Hippocampal formation (tissue), 2 donors: ENCODE measurements at regions not wholly inside any gene's neighbourhood (a gene's known extent, or its start where the extent isn't known, plus 50 kb on each side); places are given as distances from the start of the nearest gene placed in this dataset.
"Not testable (repeated sequence)": the region's sequence is repeated elsewhere in the genome, so short reads cannot be mapped to it uniquely, and the experiment has no call there.

Experiments
- DNase-seq, 2 donors: peaks; one replicate each; lab custom pipeline; 2025; lab: John Stamatoyannopoulos, UW

DNA sequence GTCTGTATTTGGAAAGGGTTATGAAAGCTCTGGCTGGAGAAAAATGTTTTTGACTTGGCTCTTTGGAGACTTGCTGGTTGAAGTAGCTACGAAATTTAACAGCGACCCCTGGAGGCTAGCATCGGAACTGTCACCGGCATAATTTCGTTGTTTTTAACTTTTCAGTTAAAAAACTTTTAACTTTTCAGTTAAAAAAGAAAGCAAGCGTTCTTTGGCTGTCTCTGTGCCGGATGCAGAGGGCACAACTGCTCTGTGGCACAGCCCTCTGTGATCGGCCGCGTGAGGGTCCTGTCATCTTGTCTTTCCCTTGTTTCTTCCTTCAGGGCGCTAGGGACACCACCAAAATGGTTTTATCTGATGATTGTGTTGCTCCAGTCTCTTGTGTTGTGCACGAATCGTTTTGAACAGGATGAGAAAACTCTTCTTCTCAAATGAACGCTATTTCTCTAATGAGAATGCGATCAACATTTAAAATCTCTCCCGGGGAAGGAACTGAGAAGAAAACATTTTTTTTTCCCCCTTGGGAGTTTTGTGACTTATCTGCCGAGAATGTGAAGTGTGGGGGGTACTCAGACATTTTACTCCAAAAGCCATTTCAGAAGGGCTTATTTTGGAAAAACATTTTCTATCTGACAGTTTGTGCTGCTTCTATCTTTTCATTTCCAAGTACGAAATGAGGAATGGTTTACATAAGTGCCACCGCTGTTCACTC is 57.1 kb downstream of the ADCYAP1 start:
- DNase-seq = peak in 1 of 2 donors; percentile 8

DNA sequence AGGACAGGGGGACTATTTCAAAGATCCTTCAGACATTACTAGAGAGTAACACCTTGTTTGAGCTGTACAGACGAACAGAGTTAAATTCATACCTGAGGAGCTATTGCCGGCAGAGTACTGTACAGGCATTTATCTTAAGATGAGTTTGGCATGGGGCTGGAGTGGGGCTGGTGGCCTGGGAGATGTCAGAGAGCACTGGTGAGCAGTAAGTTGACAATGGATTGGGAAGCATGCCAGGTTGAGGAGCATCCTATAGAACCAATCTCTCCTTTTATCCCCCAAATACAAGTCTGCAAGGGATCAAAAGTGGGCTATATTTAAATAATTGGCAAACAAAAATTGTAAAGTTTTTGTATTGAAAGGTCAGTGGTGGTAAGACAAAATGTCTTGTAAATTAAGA is 58.6 kb downstream of the ADCYAP1 start:
- no peak for DNase-seq

DNA sequence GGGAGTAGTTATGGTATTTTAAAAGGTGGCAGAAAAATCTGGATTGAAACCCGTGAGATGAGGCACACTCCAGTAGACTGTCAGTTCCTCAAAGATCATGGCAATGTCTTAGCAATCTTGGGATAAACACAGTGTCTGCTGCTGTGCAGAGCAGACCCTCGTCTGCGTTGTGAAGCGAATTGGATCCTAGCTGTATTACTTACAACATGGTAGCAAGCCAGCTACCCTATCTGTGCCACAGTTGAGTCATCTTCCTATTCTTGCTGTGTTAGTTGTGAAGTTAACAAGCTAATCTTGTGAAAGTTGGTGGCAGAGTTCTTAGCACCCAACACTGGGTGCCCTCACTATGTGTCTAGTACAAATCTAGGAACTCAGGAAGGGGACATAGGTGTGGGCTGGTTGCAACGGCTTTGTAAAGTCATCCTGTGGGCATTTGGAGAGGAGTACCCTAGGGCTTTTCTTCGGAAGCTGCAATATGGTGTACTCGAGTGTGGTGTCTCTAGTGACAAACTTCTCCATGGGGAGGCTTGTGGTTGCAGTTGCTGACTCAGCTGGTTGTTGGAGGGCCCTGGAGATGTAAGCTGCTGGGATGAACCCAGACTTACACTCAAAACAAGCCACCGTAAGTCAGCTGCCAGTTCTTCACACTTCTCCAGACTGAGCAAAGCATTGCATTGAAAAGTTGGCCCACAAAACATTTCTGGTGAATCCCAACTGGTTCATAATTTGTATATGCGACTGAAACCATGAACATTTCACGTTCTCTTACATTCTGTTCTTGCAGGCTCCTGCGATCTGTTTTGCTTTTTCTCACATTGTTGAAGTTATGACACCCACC is 61.5 kb downstream of the ADCYAP1 start:
- no peak for DNase-seq

DNA sequence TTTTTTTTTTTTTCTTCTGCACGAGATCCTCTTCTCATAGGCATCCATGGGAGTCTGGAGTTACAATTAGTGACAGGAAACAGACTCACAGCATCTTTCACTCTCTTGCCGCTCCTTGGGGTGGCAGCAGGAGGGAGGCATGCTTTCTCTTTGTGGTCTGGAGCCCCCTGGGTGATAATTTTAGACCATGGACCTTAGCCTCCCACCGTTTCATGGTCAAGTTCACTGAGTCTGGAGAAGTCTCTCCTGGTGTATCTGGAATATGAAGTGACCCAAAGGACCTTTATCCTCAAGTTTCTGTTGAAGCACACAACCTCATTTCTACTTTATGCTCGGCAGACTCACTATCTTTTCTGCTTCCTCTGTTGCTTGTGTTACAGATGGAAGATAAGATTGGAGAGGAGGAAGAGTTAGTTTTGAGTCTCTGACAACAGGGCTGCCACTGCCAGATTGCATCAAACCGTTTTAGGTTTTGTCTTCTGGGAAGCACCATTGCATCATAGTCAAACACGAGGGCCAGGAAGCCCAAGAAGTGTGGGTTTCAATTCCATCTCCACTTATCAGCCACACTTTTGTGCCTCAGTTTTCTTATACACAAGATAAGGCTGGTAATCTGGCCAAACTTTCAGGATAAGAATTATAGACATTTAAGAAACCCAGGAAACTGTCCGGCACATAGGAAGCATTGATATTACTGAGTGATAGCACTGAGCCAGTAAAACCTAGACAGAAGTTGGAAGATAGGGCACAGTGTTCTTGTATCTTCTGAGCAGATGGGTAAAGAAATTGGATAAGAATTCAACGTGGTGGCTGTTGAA is 62.3 kb downstream of the ADCYAP1 start:
- no peak for DNase-seq

DNA sequence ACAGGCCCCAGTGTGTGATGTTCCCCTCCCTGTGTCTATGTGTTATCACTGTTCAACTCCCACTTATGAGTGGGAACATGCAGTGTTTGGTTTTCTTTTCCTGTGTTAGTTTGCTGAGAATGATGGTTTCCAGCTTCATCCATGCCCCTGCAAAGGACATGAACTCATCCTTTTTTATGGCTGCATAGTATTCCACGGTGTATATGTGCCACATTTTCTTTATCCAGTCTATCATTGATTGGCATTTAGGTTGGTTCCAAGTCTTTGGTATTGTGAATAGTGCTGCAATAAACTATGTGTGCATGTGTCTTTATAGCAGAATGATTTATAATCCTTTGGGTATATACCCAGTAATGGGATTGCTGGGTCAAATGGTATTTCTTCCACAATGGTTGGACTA is 64.2 kb downstream of the ADCYAP1 start:
- not testable (repeated sequence) for DNase-seq

DNA sequence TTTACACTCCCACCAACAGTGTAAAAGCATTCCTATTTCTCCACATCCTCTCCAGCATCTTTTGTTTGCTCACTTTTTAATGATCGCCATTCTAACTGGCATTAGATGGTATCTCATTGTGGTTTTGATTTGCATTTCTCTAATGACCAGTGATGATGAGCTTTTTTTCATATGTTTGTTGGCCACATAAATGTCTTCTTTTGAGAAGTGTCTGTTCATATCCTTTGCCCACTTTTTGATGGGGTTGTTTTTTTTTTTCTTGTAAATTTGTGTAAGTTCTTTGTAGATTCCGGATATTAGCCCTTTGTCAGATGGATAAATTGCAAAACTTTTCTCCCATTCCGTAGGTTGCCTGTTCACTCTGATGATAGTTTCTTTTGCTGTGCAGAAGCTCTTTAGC is 64.6 kb downstream of the ADCYAP1 start:
- DNase-seq = not testable (repeated sequence)

DNA sequence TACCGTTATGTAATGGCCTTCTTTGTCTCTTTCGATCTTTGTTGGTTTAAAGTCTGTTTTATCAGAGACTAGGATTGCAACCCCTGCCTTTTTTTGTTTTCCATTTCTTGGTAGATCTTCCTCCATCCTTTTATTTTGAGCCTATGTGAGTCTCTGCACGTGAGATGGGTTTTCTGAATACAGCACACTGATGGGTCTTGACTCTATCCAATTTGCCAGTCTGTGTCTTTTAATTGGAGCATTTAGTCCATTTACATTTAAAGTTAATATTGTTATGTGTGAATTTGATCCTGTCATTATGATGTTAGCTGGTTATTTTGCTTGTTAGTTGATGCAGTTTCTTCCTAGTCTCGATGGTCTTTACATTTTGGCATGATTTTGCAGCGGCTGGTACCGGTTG is 69.9 kb downstream of the ADCYAP1 start:
- DNase-seq = not testable (repeated sequence)

DNA sequence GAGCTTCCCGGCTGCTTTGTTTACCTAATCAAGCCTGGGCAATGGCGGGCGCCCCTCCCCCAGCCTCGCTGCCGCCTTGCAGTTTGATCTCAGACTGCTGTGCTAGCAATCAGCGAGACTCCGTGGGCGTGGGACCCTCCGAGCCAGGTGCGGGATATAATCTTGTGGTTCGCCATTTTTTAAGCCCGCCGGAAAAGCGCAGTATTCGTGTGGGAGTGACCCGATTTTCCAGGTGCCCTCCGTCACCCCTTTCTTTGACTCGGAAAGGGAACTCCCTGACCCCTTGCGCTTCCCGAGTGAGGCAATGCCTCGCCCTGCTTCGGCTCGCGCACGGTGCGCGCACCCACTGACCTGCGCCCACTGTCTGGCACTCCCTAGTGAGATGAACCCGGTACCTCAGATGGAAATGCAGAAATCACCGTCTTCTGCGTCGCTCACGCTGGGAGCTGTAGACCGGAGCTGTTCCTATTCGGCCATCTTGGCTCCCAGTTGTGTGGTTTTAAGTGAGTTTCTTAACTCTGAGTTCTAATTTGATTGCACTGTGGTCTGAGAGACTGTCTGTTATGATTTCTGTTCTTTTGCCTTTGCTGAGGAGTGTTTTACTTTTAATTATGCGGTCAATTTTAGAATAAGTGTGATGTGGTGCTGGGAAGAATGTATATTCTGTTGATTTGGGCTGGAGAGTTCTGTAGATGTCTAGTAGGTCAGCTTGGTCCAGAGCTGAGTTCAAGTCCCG is 71.9 kb downstream of the ADCYAP1 start:
- not testable (repeated sequence) for DNase-seq

DNA sequence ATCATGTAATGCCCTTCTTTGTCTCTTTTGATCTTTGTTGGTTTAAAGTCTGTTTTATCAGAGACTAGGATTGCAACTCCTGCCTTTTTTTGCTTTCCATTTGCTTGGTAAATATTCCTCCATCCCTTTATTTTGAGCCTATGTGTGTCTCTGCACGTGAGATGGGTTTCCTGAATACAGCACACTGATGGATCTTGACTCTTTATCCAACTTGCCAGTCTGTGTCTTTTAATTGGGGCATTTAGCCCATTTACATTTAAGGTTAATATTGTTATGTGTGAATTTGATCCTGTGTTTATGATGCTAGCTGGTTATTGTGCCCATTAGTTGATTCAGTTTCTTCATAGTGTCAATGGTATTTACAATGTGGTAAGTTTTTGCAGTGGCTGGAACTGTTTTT is 72.7 kb downstream of the ADCYAP1 start:
- DNase-seq = not testable (repeated sequence)

DNA sequence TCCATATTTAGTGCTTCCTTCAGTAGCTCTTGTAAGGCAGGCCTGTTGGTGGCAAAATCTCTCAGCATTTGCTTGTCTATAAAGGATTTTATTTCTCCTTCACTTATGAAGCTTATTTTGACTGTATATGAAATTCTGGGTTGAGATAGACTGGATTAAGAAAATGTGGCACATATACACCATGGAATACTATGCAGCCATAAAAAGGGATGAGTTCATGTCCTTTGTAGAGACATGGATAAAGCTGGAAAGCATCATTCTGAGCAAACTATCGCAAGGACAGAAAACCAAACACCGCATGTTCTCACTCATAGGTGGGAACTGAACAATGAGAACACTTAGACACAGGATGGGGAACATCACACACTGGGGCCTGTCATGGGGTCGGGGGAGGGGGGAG is 73.1 kb downstream of the ADCYAP1 start:
- DNase-seq = not testable (repeated sequence)

DNA sequence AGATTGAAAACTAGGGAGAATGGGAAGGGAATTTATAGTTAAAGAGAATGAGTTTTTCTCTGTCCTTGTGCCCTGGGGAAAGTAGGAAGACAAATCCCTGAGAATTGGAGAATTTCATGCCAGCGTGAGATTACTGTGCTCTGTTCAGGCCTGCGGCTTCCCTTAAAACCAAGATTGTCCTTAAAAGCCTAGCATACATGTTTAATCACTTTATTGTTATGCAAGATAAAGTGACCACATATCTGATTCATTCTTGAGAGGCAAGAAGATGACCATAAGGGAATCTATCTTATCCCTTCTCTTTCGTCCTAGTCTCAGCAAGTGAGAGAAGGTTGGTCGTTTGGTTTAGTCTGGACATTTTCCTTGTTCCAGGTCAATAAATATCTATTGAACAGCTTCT is 75.9 kb downstream of the ADCYAP1 start:
- DNase-seq = no peak

DNA sequence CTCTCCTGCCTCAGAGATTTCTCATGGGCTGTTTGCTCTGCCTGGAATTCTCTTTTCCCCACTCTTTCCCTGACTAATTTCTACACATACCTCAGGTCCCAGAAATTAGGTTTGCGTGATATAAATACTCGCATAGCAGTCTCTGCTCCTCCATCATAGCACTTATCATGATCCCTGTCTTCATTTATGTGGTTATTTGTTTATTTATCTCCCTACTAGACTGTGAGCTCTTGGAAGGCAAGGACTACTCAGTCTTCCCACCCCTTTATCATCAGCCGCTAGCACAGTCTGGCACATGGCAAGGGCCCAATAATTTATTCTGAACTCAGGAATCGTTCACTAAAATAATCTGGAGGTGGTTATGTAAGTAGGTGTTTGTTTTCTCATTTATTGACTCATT is 79.3 kb downstream of the ADCYAP1 start:
- DNase-seq = no peak

DNA sequence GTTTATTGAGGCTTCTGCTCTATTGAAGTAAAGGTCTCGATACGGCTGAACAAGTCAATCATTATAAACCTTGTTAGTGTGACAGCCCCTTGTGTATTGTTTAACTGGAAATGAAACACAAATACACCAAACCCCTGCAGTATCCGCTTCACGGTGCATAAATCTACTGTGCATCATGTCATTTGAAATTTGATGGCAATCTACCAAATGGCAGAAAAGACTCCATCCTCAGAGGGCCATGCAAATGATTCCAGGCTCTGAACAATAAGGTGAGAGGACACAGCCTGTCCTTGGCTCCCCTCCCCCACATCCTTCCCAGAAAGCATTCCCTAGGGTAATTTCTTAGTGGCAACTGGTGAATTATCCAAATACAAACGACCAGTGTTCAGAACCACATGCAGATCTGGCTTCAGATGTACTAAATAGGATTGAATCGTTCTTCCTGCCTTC is 80.6 kb downstream of the ADCYAP1 start:
- DNase-seq = no peak

DNA sequence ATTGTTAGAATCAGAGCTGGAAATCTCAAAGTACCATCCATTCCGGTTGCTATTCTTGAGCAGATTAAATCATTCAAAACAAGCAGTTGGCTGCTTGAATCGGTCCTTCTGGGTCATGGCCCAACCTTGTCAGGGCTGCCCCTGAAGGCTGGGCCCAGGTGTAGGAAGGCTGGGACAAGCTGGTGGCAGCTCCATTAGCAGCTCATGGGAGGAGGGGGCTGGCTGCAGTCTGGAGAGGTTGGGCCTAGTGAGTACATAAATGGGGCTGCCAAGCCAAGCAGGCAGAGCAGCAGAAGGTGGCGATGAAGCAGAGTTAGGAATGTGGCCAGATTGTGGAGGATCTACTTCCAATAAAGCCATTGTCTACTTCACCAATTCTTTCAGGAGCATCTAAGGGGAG is 81.4 kb downstream of the ADCYAP1 start:
- no peak for DNase-seq

DNA sequence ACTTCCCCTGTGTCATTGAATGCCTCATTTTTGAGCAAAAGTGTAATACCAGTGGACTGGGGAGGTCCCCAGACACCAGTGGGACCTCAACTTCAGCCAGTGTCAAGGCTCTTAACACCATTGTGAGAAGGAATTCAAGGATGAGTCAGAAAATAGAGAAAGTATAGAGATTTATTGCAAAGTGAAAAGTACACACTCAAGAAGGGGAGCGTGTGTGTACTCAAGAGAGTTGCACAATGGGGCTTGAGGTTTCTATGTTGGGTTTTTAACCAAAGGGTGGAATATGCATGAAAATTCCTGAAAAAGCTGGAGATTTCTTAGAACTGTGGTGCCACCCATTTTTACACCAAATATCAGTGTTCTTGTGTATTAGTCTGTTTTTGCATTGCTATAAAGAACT is 81.9 kb downstream of the ADCYAP1 start:
- no peak for DNase-seq

DNA sequence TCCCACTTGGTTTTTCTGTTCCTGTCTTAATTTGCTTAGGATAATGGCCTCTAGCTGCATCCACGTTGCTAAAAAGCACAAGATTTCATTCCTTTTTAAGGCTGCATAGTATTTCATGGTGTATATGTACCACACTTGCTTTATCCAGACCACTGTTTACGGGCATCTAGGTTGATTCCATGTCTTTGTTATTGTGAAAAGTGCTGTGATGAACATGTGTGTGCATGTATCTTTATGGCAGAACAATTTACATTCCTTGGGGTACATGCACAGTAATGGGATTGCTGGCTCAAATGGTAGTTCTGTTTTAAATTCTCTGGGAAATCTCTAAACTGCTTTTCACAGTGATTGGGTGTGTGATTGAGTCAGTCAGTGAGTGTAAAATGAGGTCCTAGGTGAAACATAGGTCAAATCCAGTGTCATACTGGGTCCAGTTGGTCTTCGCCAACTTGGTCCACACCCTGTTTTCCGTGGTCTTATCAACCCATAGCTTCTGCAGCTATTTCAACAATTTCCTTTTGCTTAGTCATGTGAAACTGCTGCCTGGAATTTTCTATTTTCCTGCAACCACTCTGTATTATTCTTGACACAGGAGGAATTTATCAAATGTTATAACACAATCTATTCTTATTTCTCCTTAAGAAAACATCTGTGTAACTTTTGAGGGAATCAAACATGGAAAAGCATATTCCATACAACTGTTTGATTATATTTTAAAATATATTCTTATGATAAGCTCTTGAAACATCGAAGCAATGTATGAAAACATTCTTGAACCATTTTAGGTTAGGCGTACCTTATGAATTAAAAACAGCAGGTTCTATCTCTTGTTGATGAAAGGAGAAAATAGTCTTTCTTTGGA is 82.9 kb downstream of the ADCYAP1 start:
- DNase-seq = no peak

DNA sequence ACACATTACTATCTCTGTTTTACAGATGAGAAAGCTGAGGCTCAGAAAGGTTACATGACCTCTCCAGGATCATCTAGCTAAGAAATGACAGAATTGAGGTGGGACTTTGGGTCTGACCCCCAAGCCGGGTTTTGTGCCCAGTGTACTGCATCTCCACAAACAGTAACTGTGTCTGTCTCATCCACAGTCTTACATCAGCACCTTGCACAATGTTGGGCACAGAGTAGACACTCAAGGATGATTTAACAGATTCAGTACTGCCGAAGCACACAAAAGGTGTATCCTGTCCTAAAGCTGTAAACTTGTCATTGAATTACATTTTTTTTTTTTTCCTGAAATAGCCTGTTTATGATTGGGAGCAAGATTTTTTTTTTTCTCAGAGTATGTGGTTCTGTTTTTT is 84.8 kb downstream of the ADCYAP1 start:
- DNase-seq = no peak

DNA sequence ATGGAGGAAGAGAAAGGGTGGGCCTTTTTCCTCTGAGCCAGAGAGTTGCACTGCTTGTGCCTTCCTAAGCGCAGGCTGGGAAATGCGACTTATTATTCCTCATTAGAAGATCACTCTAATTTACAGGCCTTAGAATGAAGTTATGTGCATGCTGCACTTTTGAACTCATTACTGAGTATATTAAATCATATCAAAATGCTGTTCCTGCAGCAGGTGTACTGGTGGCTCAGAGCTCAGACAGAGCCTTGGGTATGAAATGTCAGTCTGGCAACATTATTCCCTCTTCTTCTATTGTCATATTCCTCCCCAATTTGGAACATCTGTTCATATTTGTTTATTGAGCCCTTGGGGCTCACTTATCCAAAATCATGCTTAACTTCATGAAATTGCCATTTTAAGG is 85.5 kb downstream of the ADCYAP1 start:
- DNase-seq = no peak

DNA sequence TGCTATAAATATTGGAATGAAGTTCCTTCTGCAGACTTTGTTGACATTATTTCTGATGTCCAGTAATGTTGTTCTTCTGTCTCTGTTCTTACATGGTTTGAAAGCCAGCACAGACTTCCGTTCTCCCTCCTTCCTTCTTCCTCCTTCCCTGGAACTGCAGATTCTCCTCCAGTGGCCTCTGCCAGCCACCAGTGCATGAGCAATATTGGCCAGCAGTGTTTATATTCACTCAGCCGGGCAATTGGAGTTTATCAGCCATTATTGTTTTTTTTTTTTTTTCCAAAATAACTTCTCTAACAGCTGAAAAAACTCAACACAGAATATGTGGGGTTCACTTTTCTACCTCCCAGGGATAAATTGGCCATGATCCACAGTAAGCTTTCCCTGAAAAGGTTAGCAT is 86.8 kb downstream of the ADCYAP1 start:
- no peak for DNase-seq

DNA sequence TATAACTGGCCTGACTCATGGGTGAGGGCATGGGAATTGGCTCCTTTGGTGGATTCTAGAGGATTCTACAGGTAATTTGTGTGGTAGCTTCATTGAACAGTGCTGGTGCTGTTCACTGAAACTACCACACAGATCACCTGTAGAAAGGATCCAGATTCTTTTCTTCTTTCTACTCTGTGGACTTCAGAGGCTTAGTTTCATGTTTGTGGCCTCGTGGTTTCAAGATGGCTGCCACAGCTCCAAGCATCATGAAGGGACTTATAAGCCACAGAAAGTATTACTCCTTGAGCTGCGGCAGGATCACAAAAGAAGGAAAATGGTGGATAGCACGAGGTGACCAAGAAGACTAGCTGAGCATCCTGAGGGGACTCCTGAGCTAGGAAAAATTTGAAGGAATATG is 88.9 kb downstream of the ADCYAP1 start:
- DNase-seq = no peak

DNA sequence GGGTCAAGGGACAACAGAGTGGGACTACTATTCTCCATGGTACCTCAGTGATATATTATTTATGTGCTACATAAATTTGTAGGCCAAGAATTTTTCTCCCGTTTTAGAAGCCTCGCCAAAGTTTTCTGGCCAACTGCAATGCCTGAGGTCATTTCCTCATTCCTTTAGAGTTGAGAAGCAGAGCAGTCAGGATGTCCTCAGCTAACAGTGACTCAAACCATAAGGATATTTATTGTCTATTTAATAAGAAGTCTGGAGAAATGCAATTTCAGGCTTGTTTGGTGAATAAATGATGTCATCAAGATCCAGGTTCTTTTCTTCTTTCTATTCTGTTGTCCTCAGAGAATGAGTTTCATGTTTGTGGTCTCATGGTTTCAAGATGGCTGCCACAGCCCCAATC is 91.0 kb downstream of the ADCYAP1 start:
- DNase-seq = no peak
